Vagina (tissue), 2 donors: ENCODE measurements at regions not wholly inside any gene's neighbourhood (a gene's known extent, or its start where the extent isn't known, plus 50 kb on each side); places are given as distances from the start of the nearest gene placed in this dataset.

Source experiments
- POLR2A ChIP-seq, 2 donors: fragments of 450-650 bp; IDR thresholded peaks; one replicate each; pipeline ENCODE4 v1.6.1; 2017; ENCODE audit warnings: antibody characterized with exemption in 2 of 2, mild to moderate bottlenecking in 2 of 2, moderate library complexity in 2 of 2
- POLR2AphosphoS5 ChIP-seq, 2 donors: sonication (generic); formaldehyde crosslinking; IDR thresholded peaks; one replicate each; pipeline ENCODE4 v1.9.0; 2017; ENCODE audit warnings: antibody characterized with exemption in 2 of 2, mild to moderate bottlenecking in 2 of 2, low read depth in 1 of 2; ENCODE audit not compliant: insufficient read depth in 1 of 2
- TF ChIP-seq, protein P1 (sequence below), 3 experiments: fragments of 450-650 bp in 2 of 3; fragments of 200-600 bp in 1 of 3; sonication (generic) in 1 of 3; IDR thresholded peaks; one replicate each; pipeline ENCODE4 v1.5.1; 2017 to 2019; ENCODE audit warnings: antibody characterized with exemption in 3 of 3, mild to moderate bottlenecking in 2 of 3, moderate library complexity in 2 of 3

DNA sequence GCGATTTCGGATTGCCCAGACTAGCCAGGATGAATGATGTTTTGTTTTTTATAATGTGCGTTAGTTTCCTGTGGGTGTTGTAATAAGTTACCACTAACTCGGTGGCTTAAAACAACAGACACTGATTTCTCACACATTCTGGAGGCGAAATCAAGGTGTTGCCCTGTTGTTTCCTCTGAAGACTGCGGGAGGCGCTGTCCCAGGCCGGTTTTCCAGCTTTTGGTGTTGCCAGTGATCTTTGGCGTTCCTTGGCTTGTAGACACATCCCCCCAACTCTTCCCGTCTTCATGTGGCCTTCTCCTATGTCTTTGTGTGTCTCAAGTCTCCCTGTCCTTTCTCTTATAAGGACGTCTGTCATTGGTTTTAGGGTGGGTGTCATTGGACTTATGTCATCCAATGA is 267.7 kb downstream of the AACS start:
- TF ChIP-seq POLR2AphosphoS5 (IDR thresholded peaks at IDR 0.05; ENCODE audit: insufficient read depth in 1 of 2, low read depth in 1 of 2), result no peak
- TF ChIP-seq, protein P1, sequence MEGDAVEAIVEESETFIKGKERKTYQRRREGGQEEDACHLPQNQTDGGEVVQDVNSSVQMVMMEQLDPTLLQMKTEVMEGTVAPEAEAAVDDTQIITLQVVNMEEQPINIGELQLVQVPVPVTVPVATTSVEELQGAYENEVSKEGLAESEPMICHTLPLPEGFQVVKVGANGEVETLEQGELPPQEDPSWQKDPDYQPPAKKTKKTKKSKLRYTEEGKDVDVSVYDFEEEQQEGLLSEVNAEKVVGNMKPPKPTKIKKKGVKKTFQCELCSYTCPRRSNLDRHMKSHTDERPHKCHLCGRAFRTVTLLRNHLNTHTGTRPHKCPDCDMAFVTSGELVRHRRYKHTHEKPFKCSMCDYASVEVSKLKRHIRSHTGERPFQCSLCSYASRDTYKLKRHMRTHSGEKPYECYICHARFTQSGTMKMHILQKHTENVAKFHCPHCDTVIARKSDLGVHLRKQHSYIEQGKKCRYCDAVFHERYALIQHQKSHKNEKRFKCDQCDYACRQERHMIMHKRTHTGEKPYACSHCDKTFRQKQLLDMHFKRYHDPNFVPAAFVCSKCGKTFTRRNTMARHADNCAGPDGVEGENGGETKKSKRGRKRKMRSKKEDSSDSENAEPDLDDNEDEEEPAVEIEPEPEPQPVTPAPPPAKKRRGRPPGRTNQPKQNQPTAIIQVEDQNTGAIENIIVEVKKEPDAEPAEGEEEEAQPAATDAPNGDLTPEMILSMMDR (IDR thresholded peaks at IDR 0.05), result no peak
- no peak for TF ChIP-seq POLR2A (IDR thresholded peaks at IDR 0.05)
